GM10266 (cell line): ENCODE measurements at regions not wholly inside any gene's neighbourhood (a gene's known extent, or its start where the extent isn't known, plus 50 kb on each side); places are given as distances from the start of the nearest gene placed in this dataset.

ENCODE experiments used
- DNase-seq: peaks from one replicate; pipeline ENCODE4 v3.0.0; 2012; ENCODE audit errors: extremely low spot score
- TF ChIP-seq, protein P1 (sequence below): IDR thresholded peaks from 2 replicates; pipeline ENCODE4 v1.5.1; 2012; ENCODE audit warnings: mild to moderate bottlenecking, low read depth; ENCODE audit not compliant: control insufficient read depth, insufficient read depth; ENCODE audit errors: missing control alignments

DNA sequence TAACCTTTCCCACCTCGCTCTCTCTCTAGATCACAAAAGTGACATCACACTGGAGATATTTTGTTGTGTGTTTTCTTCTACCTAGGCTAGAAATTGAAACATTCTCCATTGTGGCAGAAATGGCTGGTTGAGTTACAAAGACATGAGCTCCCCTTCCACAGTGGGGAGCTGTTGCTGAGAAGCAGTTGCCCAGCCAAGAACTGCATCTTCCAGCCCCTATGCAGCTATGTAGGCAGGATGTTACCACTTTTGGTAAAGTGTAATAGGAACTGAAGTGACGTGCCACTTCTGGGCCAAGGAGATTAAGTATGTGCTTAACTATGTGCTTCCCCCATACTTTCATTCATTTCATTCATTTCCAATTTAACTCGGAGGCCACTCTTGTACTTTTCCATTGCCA is 138.7 kb upstream of the E2F7 start:
- TF ChIP-seq, protein P1, sequence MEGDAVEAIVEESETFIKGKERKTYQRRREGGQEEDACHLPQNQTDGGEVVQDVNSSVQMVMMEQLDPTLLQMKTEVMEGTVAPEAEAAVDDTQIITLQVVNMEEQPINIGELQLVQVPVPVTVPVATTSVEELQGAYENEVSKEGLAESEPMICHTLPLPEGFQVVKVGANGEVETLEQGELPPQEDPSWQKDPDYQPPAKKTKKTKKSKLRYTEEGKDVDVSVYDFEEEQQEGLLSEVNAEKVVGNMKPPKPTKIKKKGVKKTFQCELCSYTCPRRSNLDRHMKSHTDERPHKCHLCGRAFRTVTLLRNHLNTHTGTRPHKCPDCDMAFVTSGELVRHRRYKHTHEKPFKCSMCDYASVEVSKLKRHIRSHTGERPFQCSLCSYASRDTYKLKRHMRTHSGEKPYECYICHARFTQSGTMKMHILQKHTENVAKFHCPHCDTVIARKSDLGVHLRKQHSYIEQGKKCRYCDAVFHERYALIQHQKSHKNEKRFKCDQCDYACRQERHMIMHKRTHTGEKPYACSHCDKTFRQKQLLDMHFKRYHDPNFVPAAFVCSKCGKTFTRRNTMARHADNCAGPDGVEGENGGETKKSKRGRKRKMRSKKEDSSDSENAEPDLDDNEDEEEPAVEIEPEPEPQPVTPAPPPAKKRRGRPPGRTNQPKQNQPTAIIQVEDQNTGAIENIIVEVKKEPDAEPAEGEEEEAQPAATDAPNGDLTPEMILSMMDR, result no peak
- DNase-seq, result no peak

DNA sequence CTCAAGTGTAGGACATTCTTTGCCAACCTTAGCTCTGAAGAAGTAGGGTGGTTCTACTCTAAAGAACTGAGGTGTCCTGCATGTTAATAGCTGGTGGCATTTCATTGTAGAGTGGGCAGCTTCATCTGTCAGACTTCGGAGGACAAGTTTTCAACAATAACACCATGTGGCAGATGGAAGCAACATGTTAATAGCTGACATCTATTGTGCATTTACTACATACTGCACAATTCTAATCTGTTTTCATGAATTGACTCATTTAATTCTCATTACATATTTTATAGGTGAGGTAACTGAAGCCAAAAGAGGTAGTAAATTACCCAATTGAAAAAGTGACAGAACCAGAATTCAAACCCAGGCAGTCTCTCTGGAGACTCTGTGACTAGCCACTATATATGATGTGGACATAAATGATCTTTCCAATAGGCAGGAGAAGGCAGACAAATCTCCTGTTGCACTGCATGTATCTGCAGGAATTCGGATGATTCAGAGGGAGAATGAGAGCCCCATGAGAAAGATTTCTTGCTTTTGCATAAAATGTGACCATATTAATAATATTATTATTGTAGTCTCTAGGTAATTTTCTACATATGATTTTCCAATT is 137.2 kb upstream of the E2F7 start:
- no peak for DNase-seq
- TF ChIP-seq, protein P1, result no peak

- TF ChIP-seq, protein P1, result no peak
- DNase-seq, result no peak
Measured at GRCh38 chr12:77189901-77190416, 124.6 kb upstream of the E2F7 start.

- TF ChIP-seq, protein P1, result no peak
- no peak for DNase-seq
Measured at GRCh38 chr12:77189458-77189857, 124.1 kb upstream of the E2F7 start.

- TF ChIP-seq, protein P1, result no peak
- DNase-seq, result no peak
Measured at GRCh38 chr12:77179515-77179914, 114.1 kb upstream of the E2F7 start.

- DNase-seq, result no peak
- TF ChIP-seq, protein P1, result no peak
Measured at GRCh38 chr12:77167801-77168200, 102.4 kb upstream of the E2F7 start.

- DNase-seq, result no peak
- TF ChIP-seq, protein P1, result no peak
Measured at GRCh38 chr12:77166696-77167095, 101.3 kb upstream of the E2F7 start.
